SK-N-SH (cell line): ENCODE measurements at regions not wholly inside any gene's neighbourhood (a gene's known extent, or its start where the extent isn't known, plus 50 kb on each side); places are given as distances from the start of the nearest gene placed in this dataset.

Source experiments
- CTCF ChIA-PET: fragments of 300-600, 350-600 bp; formaldehyde crosslinking; extraction: SDS; loops from one replicate; lab custom pipeline; 2021; lab: Yijun Ruan, JAX
- POLR2A ChIA-PET: fragments of 350-600 bp; sonication (Branson Sonifier 250); formaldehyde crosslinking; extraction: SDS; loops from one replicate; lab custom pipeline; 2020; ENCODE audit warnings: antibody characterized with exemption, inconsistent platforms; lab: Yijun Ruan, JAX
- DNase-seq: peaks from one replicate; pipeline ENCODE4 v3.0.0; 2012
- H2AFZ ChIP-seq: fragments of 200-600 bp; sonication (generic); 2 replicates; pipeline ENCODE4 v1.8.1; 2016; ENCODE audit warnings: antibody characterized with exemption, mild to moderate bottlenecking, low read depth
- H3F3A ChIP-seq: fragments of 200-600 bp; sonication (generic); replicated peaks from 2 replicates; pipeline ENCODE3; 2016; ENCODE audit warnings: antibody characterized with exemption, mild to moderate bottlenecking; ENCODE audit not compliant: insufficient read depth
- H3K27ac ChIP-seq, 2 experiments: fragments of 200-500 bp in 1 of 2; fragments of 200-600 bp in 1 of 2; sonication (Bioruptor generic) in 1 of 2; sonication (generic), shearing (Covaris generic) in 1 of 2; 2 replicates each; pipeline versions ENCODE4 v1.5.1 to v1.6.1; 2014 to 2016; ENCODE audit warnings: low read depth in 2 of 2, inconsistent platforms in 1 of 2, low read length in 1 of 2, mild to moderate bottlenecking in 1 of 2, mixed read lengths in 1 of 2
- H3K27me3 ChIP-seq: fragments of 200-600 bp; sonication (generic), shearing (Covaris generic); 2 replicates; pipeline ENCODE4 v1.6.1; 2016; ENCODE audit warnings: mixed run types; ENCODE audit not compliant: insufficient read depth
- H3K36me3 ChIP-seq, 2 experiments: fragments of 200-500 bp in 1 of 2; fragments of 200-600 bp in 1 of 2; sonication (Bioruptor generic) in 1 of 2; sonication (generic) in 1 of 2; replicated peaks in 1 of 2; 2 replicates each; pipeline versions ENCODE3 to v1.5.1; 2014 to 2016; ENCODE audit warnings: low read length in 1 of 2, mild to moderate bottlenecking in 1 of 2; ENCODE audit not compliant: insufficient read depth in 2 of 2, control insufficient read depth in 1 of 2
- H3K4me1 ChIP-seq, 2 experiments: fragments of 200-500 bp in 1 of 2; fragments of 200-600 bp in 1 of 2; sonication (Bioruptor generic) in 1 of 2; sonication (generic), shearing (Covaris generic) in 1 of 2; 2 replicates each; pipeline versions ENCODE4 v1.5.1 to v1.6.1; 2014 to 2016; ENCODE audit warnings: low read depth in 1 of 2, low read length in 1 of 2, mixed run types in 1 of 2; ENCODE audit not compliant: insufficient read depth in 2 of 2, control insufficient read depth in 1 of 2
- H3K4me2 ChIP-seq: fragments of 200-600 bp; sonication (generic), shearing (Covaris generic); 2 replicates; pipeline ENCODE4 v1.6.1; 2017; ENCODE audit warnings: mixed run types
- H3K4me3 ChIP-seq, 2 experiments: fragments of 200-500 bp in 1 of 2; fragments of 200-600 bp in 1 of 2; sonication (Bioruptor generic) in 1 of 2; sonication (generic), shearing (Covaris generic) in 1 of 2; 2 replicates each; pipeline versions ENCODE4 v1.5.1 to v1.8.1; 2014 to 2016; ENCODE audit warnings: low read depth in 2 of 2, inconsistent platforms in 1 of 2, low read length in 1 of 2, mild to moderate bottlenecking in 1 of 2, mixed read lengths in 1 of 2, moderate library complexity in 1 of 2
- H3K79me2 ChIP-seq: fragments of 200-600 bp; sonication (generic); 2 replicates; pipeline ENCODE4 v1.8.1; 2017; ENCODE audit warnings: mild to moderate bottlenecking; ENCODE audit not compliant: insufficient read depth
- H3K9ac ChIP-seq: fragments of 200-600 bp; sonication (generic); 2 replicates; pipeline ENCODE4 v1.6.1; 2017; ENCODE audit warnings: mixed run types
- H3K9me2 ChIP-seq: fragments of 200-600 bp; sonication (generic); 2 replicates; pipeline ENCODE4 v1.6.1; 2017; ENCODE audit warnings: mixed run types
- H3K9me3 ChIP-seq: fragments of 200-600 bp; sonication (generic); 2 replicates; pipeline ENCODE4 v1.6.1; 2017; ENCODE audit warnings: mixed run types, mild to moderate bottlenecking, moderate library complexity
- H4K20me1 ChIP-seq: fragments of 200-600 bp; sonication (generic); 2 replicates; pipeline ENCODE4 v1.6.1; 2017; ENCODE audit warnings: mild to moderate bottlenecking, mixed run types; ENCODE audit not compliant: insufficient read depth
- CHD2 ChIP-seq: fragments of 150-350 bp; IDR thresholded peaks from 2 replicates; pipeline ENCODE4 v1.6.1; 2018; ENCODE audit warnings: low read length; ENCODE audit not compliant: partially characterized antibody
- ELF1 ChIP-seq: IDR thresholded peaks from 2 replicates; pipeline ENCODE4 v1.4.0; 2012
- EP300 ChIP-seq, 2 experiments: IDR thresholded peaks; 2 replicates each; pipeline versions ENCODE4 v1.4.0 to v1.6.1; 2012; ENCODE audit warnings: borderline replicate concordance in 1 of 2, low read depth in 1 of 2, low read length in 1 of 2
- EZH2phosphoT487 ChIP-seq: fragments of 200-600 bp; sonication (generic); IDR thresholded peaks from 2 replicates; pipeline ENCODE4 v1.6.1; 2017; ENCODE audit warnings: low read depth, mixed run types, mild to moderate bottlenecking, antibody characterized with exemption, moderate library complexity, borderline replicate concordance
- FOSL2 ChIP-seq: IDR thresholded peaks from 2 replicates; pipeline ENCODE4 v1.4.0; 2012; ENCODE audit warnings: low read depth, mild to moderate bottlenecking, moderate library complexity, borderline replicate concordance
- GABPA ChIP-seq: IDR thresholded peaks from 2 replicates; pipeline ENCODE4 v1.4.0; 2012; ENCODE audit warnings: low read depth, mild to moderate bottlenecking
- GATA2 ChIP-seq: sonication (generic); formaldehyde crosslinking; IDR thresholded peaks from 2 replicates; pipeline ENCODE4 v1.5.0; 2020; ENCODE audit warnings: mild to moderate bottlenecking, missing genetic modification reagents
- JUND ChIP-seq: IDR thresholded peaks from 2 replicates; pipeline ENCODE4 v1.4.0; 2012
- MEF2A ChIP-seq: IDR thresholded peaks from 2 replicates; pipeline ENCODE4 v1.4.0; 2012; ENCODE audit warnings: low read depth, borderline replicate concordance
- NFIC ChIP-seq: IDR thresholded peaks from 2 replicates; pipeline ENCODE4 v1.4.0; 2012; ENCODE audit warnings: borderline replicate concordance
- NRF1 ChIP-seq: IDR thresholded peaks from 2 replicates; pipeline ENCODE4 v1.6.1; 2012; ENCODE audit warnings: low read depth, mild to moderate bottlenecking, low read length
- RXRA ChIP-seq: IDR thresholded peaks from 2 replicates; pipeline ENCODE4 v1.4.0; 2012; ENCODE audit warnings: low read depth, mild to moderate bottlenecking, borderline replicate concordance
- SIN3A ChIP-seq: IDR thresholded peaks from 2 replicates; pipeline ENCODE4 v1.6.1; 2012; ENCODE audit warnings: low read depth, mild to moderate bottlenecking, low read length, moderate library complexity, borderline replicate concordance
- TAF1 ChIP-seq: IDR thresholded peaks from 2 replicates; pipeline ENCODE4 v1.6.1; 2012; ENCODE audit warnings: low read depth, mild to moderate bottlenecking, low read length, moderate library complexity, borderline replicate concordance
- TCF12 ChIP-seq: IDR thresholded peaks from 2 replicates; pipeline ENCODE4 v1.4.0; 2012
- TEAD4 ChIP-seq: IDR thresholded peaks from 2 replicates; pipeline ENCODE4 v1.4.0; 2012; ENCODE audit warnings: mild to moderate bottlenecking, borderline replicate concordance; ENCODE audit not compliant: insufficient read depth
- USF2 ChIP-seq: fragments of 150-350 bp; IDR thresholded peaks from 2 replicates; pipeline ENCODE4 v1.6.1; 2017; ENCODE audit warnings: antibody characterized with exemption, low read length, low read depth, borderline replicate concordance
- YY1 ChIP-seq: IDR thresholded peaks from 2 replicates; pipeline ENCODE4 v1.4.0; 2012; ENCODE audit warnings: low read depth, mild to moderate bottlenecking
- WGBS: methylation state at CpG from one replicate; pipeline ENCODE4 v1.1.6; 2017; ENCODE audit warnings: low lambda C conversion rate; 5-methylcytosine and 5-hydroxymethylcytosine counted together
- TF ChIP-seq, protein P1 (sequence below): IDR thresholded peaks from 2 replicates; pipeline ENCODE4 v1.4.0; 2012; ENCODE audit warnings: low read depth, borderline replicate concordance

- H3K4me1 ChIP-seq, result no peaks in the 10 kb centered on the region
These were observed 58.0 kb upstream of the EFCAB3 start for GRCh38 chr17:62322313-62322712.

GRCh38 chr17:62321451-62321850, 58.9 kb upstream of the EFCAB3 start:
- no peak overlapping the region for H3K9ac ChIP-seq
- H3K36me3 ChIP-seq, result no peaks in the 10 kb centered on the region
- no peak overlapping the region for H3K4me3 ChIP-seq
- H4K20me1 ChIP-seq, result no peaks in the 10 kb centered on the region
- H3F3A ChIP-seq, result no peaks in the 10 kb centered on the region
- H2AFZ ChIP-seq, result no peak overlapping the region
- H3K9me2 ChIP-seq, result no peaks in the 10 kb centered on the region
- DNase-seq, result no peak
- 5% methylated on average over 1 of the region's 1 CpG for WGBS
- H3K9me3 ChIP-seq, result no peaks in the 10 kb centered on the region
- H3K79me2 ChIP-seq, result no peaks in the 10 kb centered on the region
- no peaks in the 10 kb centered on the region for H3K4me1 ChIP-seq
- H3K27me3 ChIP-seq, result peaks cover 37% of the 10 kb centered on the region
- TF ChIP-seq USF2 (no peak), MEF2A (no peak), SIN3A (no peak), TCF12 (no peak), JUND (no peak), YY1 (no peak), FOSL2 (no peak), EP300 (IDR thresholded peaks at IDR 0.05; ENCODE audit: borderline replicate concordance in 1 of 2, low read depth in 1 of 2, low read length in 1 of 2) (no peak), ELF1 (no peak), TAF1 (no peak), EZH2phosphoT487 (no peak)
- ChIA-PET POLR2A (no interaction called here), CTCF (interaction anchor here (0.7 kb wide), 1 partner anchor 12 kb away, joined by 3 read pairs; no protein-coding TSS in a partner anchor)
- H3K27ac ChIP-seq, result no peak overlapping the region
- no peak overlapping the region for H3K4me2 ChIP-seq

More at GRCh38 chr17:62322313-62322712, 58.0 kb upstream of the EFCAB3 start:
- no peak overlapping the region for H3K4me3 ChIP-seq
- no peaks in the 10 kb centered on the region for H3K9me2 ChIP-seq
- ChIA-PET CTCF (interaction anchor here (0.6 kb wide), 1 partner anchor 10 kb away, joined by 3 read pairs; no protein-coding TSS in a partner anchor), POLR2A (no interaction called here)
- no peaks in the 10 kb centered on the region for H3K79me2 ChIP-seq
- no peaks in the 10 kb centered on the region for H3K36me3 ChIP-seq
- H3K9ac ChIP-seq, result no peak overlapping the region
- H4K20me1 ChIP-seq, result no peaks in the 10 kb centered on the region
- no peak overlapping the region for H3K4me2 ChIP-seq
- DNase-seq, result no peak
- H3K27me3 ChIP-seq, result peaks cover 37% of the 10 kb centered on the region
- WGBS, result 42% methylated on average over 7 of the region's 7 CpGs
- no peaks in the 10 kb centered on the region for H3K9me3 ChIP-seq
- H2AFZ ChIP-seq, result no peak overlapping the region
- no peaks in the 10 kb centered on the region for H3F3A ChIP-seq
- TF ChIP-seq EP300 (IDR thresholded peaks at IDR 0.05; ENCODE audit: borderline replicate concordance in 1 of 2, low read depth in 1 of 2, low read length in 1 of 2), result no peak
- TF ChIP-seq TCF12, result no peak
- TF ChIP-seq ELF1, result no peak
- no peak for TF ChIP-seq TAF1
- TF ChIP-seq, protein P1, sequence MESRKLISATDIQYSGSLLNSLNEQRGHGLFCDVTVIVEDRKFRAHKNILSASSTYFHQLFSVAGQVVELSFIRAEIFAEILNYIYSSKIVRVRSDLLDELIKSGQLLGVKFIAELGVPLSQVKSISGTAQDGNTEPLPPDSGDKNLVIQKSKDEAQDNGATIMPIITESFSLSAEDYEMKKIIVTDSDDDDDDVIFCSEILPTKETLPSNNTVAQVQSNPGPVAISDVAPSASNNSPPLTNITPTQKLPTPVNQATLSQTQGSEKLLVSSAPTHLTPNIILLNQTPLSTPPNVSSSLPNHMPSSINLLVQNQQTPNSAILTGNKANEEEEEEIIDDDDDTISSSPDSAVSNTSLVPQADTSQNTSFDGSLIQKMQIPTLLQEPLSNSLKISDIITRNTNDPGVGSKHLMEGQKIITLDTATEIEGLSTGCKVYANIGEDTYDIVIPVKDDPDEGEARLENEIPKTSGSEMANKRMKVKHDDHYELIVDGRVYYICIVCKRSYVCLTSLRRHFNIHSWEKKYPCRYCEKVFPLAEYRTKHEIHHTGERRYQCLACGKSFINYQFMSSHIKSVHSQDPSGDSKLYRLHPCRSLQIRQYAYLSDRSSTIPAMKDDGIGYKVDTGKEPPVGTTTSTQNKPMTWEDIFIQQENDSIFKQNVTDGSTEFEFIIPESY, result no peak
- no peak for TF ChIP-seq NFIC
- no peak for TF ChIP-seq TEAD4
- TF ChIP-seq CHD2, result no peak
- TF ChIP-seq FOSL2, result no peak
- TF ChIP-seq NRF1, result no peak
- TF ChIP-seq SIN3A, result no peak
- no peak for TF ChIP-seq GABPA
- no peak for TF ChIP-seq GATA2
- TF ChIP-seq RXRA, result no peak
- TF ChIP-seq, all 33 proteins: peak for 0
- no peak overlapping the region for H3K27ac ChIP-seq
